ENCODE measurements at regions not wholly inside any gene's neighbourhood (a gene's known extent, or its start where the extent isn't known, plus 50 kb on each side); places are given as distances from the start of the nearest gene placed in this dataset.

DNA sequence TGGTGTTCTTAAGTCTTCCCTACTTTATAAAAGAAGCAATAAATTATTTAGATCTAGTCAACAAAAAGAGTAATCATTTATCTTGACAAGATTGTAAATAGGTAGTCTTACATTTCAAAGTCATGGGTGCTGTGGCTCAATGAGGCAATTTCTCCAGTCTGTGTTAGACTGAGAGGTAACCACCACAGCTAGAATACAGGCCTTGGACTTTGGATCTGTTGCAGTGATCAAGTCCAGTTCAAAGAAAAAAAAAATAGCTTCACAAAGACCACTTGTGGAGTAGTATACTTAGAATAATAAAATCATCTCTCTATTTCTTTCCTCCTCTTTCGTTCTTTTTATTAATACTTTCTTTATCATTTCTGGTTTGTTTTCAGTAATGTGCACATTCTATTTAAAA is 93.1 kb upstream of the FSIP2 start:
- TF ChIP-seq CTCF (IDR thresholded peaks at IDR 0.05) (no peak), POLR2A (IDR thresholded peaks at IDR 0.05) (no peak)

All from uterus (tissue), 2 donors.